HepG2 (cell line): ENCODE measurements at regions not wholly inside any gene's neighbourhood (a gene's known extent, or its start where the extent isn't known, plus 50 kb on each side); places are given as distances from the start of the nearest gene placed in this dataset.

Experiments
- ATAC-seq: fragments of 200-7000 bp; cut with Tn5 transposase; 3 replicates; pipeline ENCODE4 v1.9.1; 2020; ENCODE audit warnings: mild to moderate bottlenecking, moderate library complexity
- BruUV-seq: library from RNA; stranded (reverse); fragments of 400-500 nt; replicated peaks from 2 replicates; lab custom pipeline; 2021; lab: Mats Ljungman, UMichigan
- CTCF ChIA-PET: fragments of 300-600 bp; formaldehyde crosslinking; extraction: SDS; loops from one replicate; lab custom pipeline; 2021; ENCODE audit warnings: low total read pairs, inconsistent platforms, low intra/inter-chr PET ratio; lab: Yijun Ruan, JAX
- POLR2A ChIA-PET: fragments of 350-600 bp; sonication (Branson Sonifier 250); formaldehyde crosslinking; loops from one replicate; lab custom pipeline; 2020; ENCODE audit warnings: antibody characterized with exemption, inconsistent platforms; lab: Yijun Ruan, JAX
- DNase-seq: peaks from one replicate; pipeline ENCODE4 v3.0.0-alpha.2; 2015; ENCODE audit warnings: low spot score
- FAIRE-seq: peaks from 3 replicates; lab custom pipeline; 2011; peaks lifted over from hg19 to GRCh38; lab: Jason Lieb, UNC
- H2AFZ ChIP-seq: one replicate; pipeline ENCODE4 v1.6.1; 2011; ENCODE audit warnings: low read length, inconsistent platforms
- H3K27ac ChIP-seq: fragments of 300-600 bp; 3 replicates; pipeline ENCODE4 v1.8.0; 2011; ENCODE audit warnings: mixed run types, mild to moderate bottlenecking, mixed read lengths, low read length, inconsistent platforms; ENCODE audit not compliant: insufficient read depth; ENCODE audit errors: extremely low read length
- H3K27me3 ChIP-seq, 2 experiments: fragments of 200-600 bp in 1 of 2; 2 replicates in 1 of 2; 3 replicates in 1 of 2; pipeline versions ENCODE4 v1.6.0 to v1.8.0; 2011; ENCODE audit warnings: low read length in 2 of 2, mild to moderate bottlenecking in 2 of 2, moderate library complexity in 2 of 2, inconsistent platforms in 1 of 2; ENCODE audit not compliant: insufficient read depth in 2 of 2, control insufficient read depth in 1 of 2
- H3K36me3 ChIP-seq, 2 experiments: fragments of 200-600 bp in 1 of 2; replicated peaks in 1 of 2; 2 replicates in 1 of 2; 3 replicates in 1 of 2; pipeline versions ENCODE4 v1.5.1 to v1.8.0; 2011; ENCODE audit warnings: low read length in 2 of 2, inconsistent platforms in 1 of 2; ENCODE audit not compliant: insufficient read depth in 2 of 2, control insufficient read depth in 1 of 2
- H3K4me1 ChIP-seq: 2 replicates; pipeline ENCODE4 v1.5.1; 2012; ENCODE audit warnings: low read length, inconsistent platforms; ENCODE audit not compliant: insufficient read depth
- H3K4me2 ChIP-seq: 2 replicates; pipeline ENCODE4 v1.6.0; 2011; ENCODE audit warnings: low read depth, low read length, inconsistent platforms
- H3K4me3 ChIP-seq, 3 experiments: fragments of 200-600 bp in 1 of 3; sonication (generic), shearing (Covaris generic) in 1 of 3; replicated peaks in 1 of 3; 2 replicates each; pipeline ENCODE4 v1.5.1; 2011 to 2016; ENCODE audit warnings: low read length in 3 of 3, inconsistent platforms in 2 of 3, low read depth in 2 of 3, mild to moderate bottlenecking in 2 of 3, control low read depth in 1 of 3, mixed read lengths in 1 of 3; ENCODE audit not compliant: insufficient read depth in 1 of 3
- H3K79me2 ChIP-seq: one replicate; pipeline ENCODE4 v1.6.1; 2011; ENCODE audit warnings: low read length, inconsistent platforms; ENCODE audit not compliant: insufficient read depth
- H3K9ac ChIP-seq: 2 replicates; pipeline ENCODE4 v1.6.0; 2011; ENCODE audit warnings: mild to moderate bottlenecking, low read depth, low read length, inconsistent platforms; ENCODE audit not compliant: insufficient read depth
- H3K9me3 ChIP-seq: 2 replicates; pipeline ENCODE4 v1.5.1; 2012; ENCODE audit warnings: mild to moderate bottlenecking, low read length
- H4K20me1 ChIP-seq: 2 replicates; pipeline ENCODE4 v1.6.0; 2011; ENCODE audit warnings: inconsistent platforms, mild to moderate bottlenecking, low read length, moderate library complexity; ENCODE audit not compliant: insufficient read depth
- AFF4 ChIP-seq: sonication (generic); formaldehyde crosslinking; IDR thresholded peaks from 2 replicates; pipeline ENCODE4 v1.4.0; 2020; ENCODE audit warnings: missing genetic modification reagents
- ARID5B ChIP-seq: IDR thresholded peaks from 2 replicates; pipeline ENCODE4 v1.4.0; 2020; ENCODE audit warnings: mild to moderate bottlenecking, missing genetic modification reagents
- ARNT2 ChIP-seq: sonication (generic); formaldehyde crosslinking; IDR thresholded peaks from 2 replicates; pipeline ENCODE4 v1.8.0; 2022; ENCODE audit warnings: mild to moderate bottlenecking, low read depth, missing genetic modification reagents, moderate library complexity
- CENPT ChIP-seq: sonication (generic); formaldehyde crosslinking; IDR thresholded peaks from 2 replicates; pipeline ENCODE4 v1.8.0; 2022; ENCODE audit warnings: low read depth, mild to moderate bottlenecking, moderate library complexity, missing genetic modification reagents
- HES4 ChIP-seq: sonication (generic); formaldehyde crosslinking; IDR thresholded peaks from 2 replicates; pipeline ENCODE4 v1.9.0; 2021; ENCODE audit warnings: mild to moderate bottlenecking, missing genetic modification reagents, borderline replicate concordance
- IKZF4 ChIP-seq: sonication (generic); formaldehyde crosslinking; IDR thresholded peaks from 2 replicates; pipeline ENCODE4 v1.5.1; 2020; ENCODE audit warnings: borderline replicate concordance, mild to moderate bottlenecking, low read depth, missing genetic modification reagents; ENCODE audit errors: not compliant biosample characterization
- KAT7 ChIP-seq: IDR thresholded peaks from 2 replicates; pipeline ENCODE4 v1.6.1; 2018; ENCODE audit warnings: borderline replicate concordance, missing compliant biosample characterization
- MAFF ChIP-seq: IDR thresholded peaks from 2 replicates; pipeline ENCODE4 v1.6.1; 2011; ENCODE audit warnings: low read depth, low read length, improper control_type of control experiment
- MATR3 ChIP-seq: sonication (generic); formaldehyde crosslinking; IDR thresholded peaks from 2 replicates; pipeline ENCODE4 v1.4.0; 2020; ENCODE audit warnings: missing genetic modification reagents
- MED13 ChIP-seq: sonication (generic); formaldehyde crosslinking; IDR thresholded peaks from 2 replicates; pipeline ENCODE4 v1.5.0; 2020; ENCODE audit warnings: missing genetic modification reagents
- MTA3 ChIP-seq: sonication (generic); formaldehyde crosslinking; IDR thresholded peaks from 2 replicates; pipeline ENCODE4 v1.4.0; 2020; ENCODE audit warnings: missing genetic modification reagents
- NONO ChIP-seq, 2 experiments: fragments of 450-650 bp in 1 of 2; sonication (generic) in 1 of 2; formaldehyde crosslinking in 1 of 2; IDR thresholded peaks in 1 of 2; conservative IDR thresholded peaks in 1 of 2; 2 replicates each; pipeline versions ENCODE4 v1.6.1 to v1.8.0; 2017 to 2022; ENCODE audit warnings: mild to moderate bottlenecking in 1 of 2, missing genetic modification reagents in 1 of 2, moderate library complexity in 1 of 2
- PRMT3 ChIP-seq: sonication (generic); formaldehyde crosslinking; IDR thresholded peaks from 2 replicates; pipeline ENCODE4 v1.8.1; 2022; ENCODE audit warnings: low read depth, mild to moderate bottlenecking, moderate library complexity, missing genetic modification reagents, borderline replicate concordance
- SAFB2 ChIP-seq: sonication (generic); formaldehyde crosslinking; IDR thresholded peaks from 2 replicates; pipeline ENCODE4 v1.5.1; 2020; ENCODE audit warnings: missing genetic modification reagents, low read depth, mild to moderate bottlenecking, borderline replicate concordance
- SIX4 ChIP-seq: sonication (generic); formaldehyde crosslinking; IDR thresholded peaks from 2 replicates; pipeline ENCODE4 v1.4.0; 2020; ENCODE audit warnings: missing genetic modification reagents
- ZBTB42 ChIP-seq: sonication (generic); formaldehyde crosslinking; IDR thresholded peaks from 2 replicates; pipeline ENCODE4 v1.5.0; 2020; ENCODE audit warnings: mild to moderate bottlenecking, missing genetic modification reagents
- ZNF501 ChIP-seq: sonication (generic); formaldehyde crosslinking; IDR thresholded peaks from 2 replicates; pipeline ENCODE4 v1.5.1; 2020; ENCODE audit warnings: mild to moderate bottlenecking, moderate library complexity, missing genetic modification reagents
- ZNF784 ChIP-seq: sonication (generic); formaldehyde crosslinking; IDR thresholded peaks from 2 replicates; pipeline ENCODE4 v1.5.1; 2020; ENCODE audit warnings: missing genetic modification reagents, mild to moderate bottlenecking, borderline replicate concordance
- WGBS: methylation state at CpG from one replicate; pipeline ENCODE4 v1.1.6; 2017; ENCODE audit warnings: low lambda C conversion rate; 5-methylcytosine and 5-hydroxymethylcytosine counted together
- in situ Hi-C: cut with HindIII; loops from 2 replicates; pipeline ENCODE4 v1.10.0; 2017; ENCODE audit warnings: low pct_unique_long_range_greater_than_20kb; ENCODE audit not compliant: extremely low pct_ligation_motif_present
- intact Hi-C: fragments of 100-400 bp; cut with micrococcal nuclease; formaldehyde crosslinking; loops from one replicate; pipeline ENCODE4 v1.10.0; 2022; ENCODE audit not compliant: unreplicated experiment

- Histone ChIP-seq H3K27ac (no peak overlapping the region), H3K27me3 (peaks cover 2 to 53% of the 10 kb centered on the region in 2 experiments; a peak in 4 of 5 replicates), H3K4me1 (peaks cover 19% of the 10 kb centered on the region), H2AFZ (no peak overlapping the region), H3K4me2 (no peak overlapping the region), H3K36me3 (no peaks in the 10 kb centered on the region), H3K9me3 (no peaks in the 10 kb centered on the region), H3K79me2 (no peaks in the 10 kb centered on the region), H3K9ac (no peak overlapping the region), H4K20me1 (no peaks in the 10 kb centered on the region), H3K4me3 (no peak overlapping the region)
- POLR2A ChIA-PET: no interaction called here
- CTCF ChIA-PET: no interaction called here
- intact Hi-C loops (no loop called here), in situ Hi-C loops (no loop called here)
- no peak for ATAC-seq
- no TSS peak for BruUV-seq
- FAIRE-seq: no peak
- 31% methylated on average over 7 of the region's 8 CpGs for WGBS
- no peak for DNase-seq
- TF ChIP-seq ARID5B (CRISPR knock-in tag) (no peak), CENPT (CRISPR knock-in tag) (no peak), MTA3 (no peak), MED13 (no peak), ZBTB42 (CRISPR knock-in tag) (no peak), NONO (IDR thresholded peaks at IDR 0.05) (no peak), NONO (CRISPR knock-in tag; conservative IDR thresholded peaks at IDR 0.05) (no peak), IKZF4 (no peak), ZNF501 (CRISPR knock-in tag) (no peak), SIX4 (CRISPR knock-in tag) (no peak), ARNT2 (CRISPR knock-in tag) (no peak), MATR3 (CRISPR knock-in tag) (no peak), ZNF784 (CRISPR knock-in tag) (no peak), KAT7 (CRISPR knock-in tag) (no peak), AFF4 (no peak), MAFF (no peak), HES4 (CRISPR knock-in tag) (no peak), PRMT3 (CRISPR knock-in tag) (no peak), SAFB2 (no peak)
These were observed 127.6 kb upstream of the ZNF516 start for GRCh38 chr18:76622651-76623050.
